NCI-H1105 treated with DMSO at 0.1 percent for 48 hours (cell line): ENCODE measurements at regions not wholly inside any gene's neighbourhood (a gene's known extent, or its start where the extent isn't known, plus 50 kb on each side); places are given as distances from the start of the nearest gene placed in this dataset.
"Not testable (repeated sequence)": the region's sequence is repeated elsewhere in the genome, so short reads cannot be mapped to it uniquely, and the experiment has no call there.

Experiments
- DNase-seq: peaks from one replicate; lab custom pipeline; 2025; lab: John Stamatoyannopoulos, UW

DNA sequence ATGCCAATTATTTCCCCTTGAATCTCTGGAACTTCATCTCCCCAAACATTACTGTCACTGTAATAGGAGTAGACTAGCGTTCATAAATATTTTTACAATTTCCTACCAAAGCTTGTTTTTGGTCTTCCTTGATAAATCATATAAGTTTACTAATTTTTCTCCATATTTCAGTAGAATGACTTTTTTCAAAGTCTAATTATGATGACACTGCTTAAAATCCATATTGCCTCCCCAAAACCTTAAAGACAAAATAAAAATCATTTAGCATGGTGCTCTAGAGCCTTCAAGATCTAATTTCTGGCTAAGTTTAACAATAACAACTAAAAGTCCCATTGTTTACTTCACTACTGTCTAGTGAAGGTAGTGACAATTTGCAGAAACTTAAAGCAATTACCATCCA lies 474.2 kb upstream of the CHRM3 start:
- DNase-seq: no peak

- DNase-seq: not testable (repeated sequence)
Measured at GRCh38 chr1:238902752-238903151, 483.6 kb upstream of the CHRM3 start.

- no peak for DNase-seq
Measured at GRCh38 chr1:238900334-238900865, 486.0 kb upstream of the CHRM3 start.

GRCh38 chr1:238898856-238899255 lies 487.5 kb upstream of the CHRM3 start:
- no peak for DNase-seq

GRCh38 chr1:238895911-238896310 lies 490.5 kb upstream of the CHRM3 start:
- DNase-seq: no peak

GRCh38 chr1:238892612-238893011 lies 493.8 kb upstream of the CHRM3 start:
- no peak for DNase-seq

- no peak for DNase-seq
Measured at GRCh38 chr1:238861342-238862066, 524.9 kb upstream of the CHRM3 start.

DNA sequence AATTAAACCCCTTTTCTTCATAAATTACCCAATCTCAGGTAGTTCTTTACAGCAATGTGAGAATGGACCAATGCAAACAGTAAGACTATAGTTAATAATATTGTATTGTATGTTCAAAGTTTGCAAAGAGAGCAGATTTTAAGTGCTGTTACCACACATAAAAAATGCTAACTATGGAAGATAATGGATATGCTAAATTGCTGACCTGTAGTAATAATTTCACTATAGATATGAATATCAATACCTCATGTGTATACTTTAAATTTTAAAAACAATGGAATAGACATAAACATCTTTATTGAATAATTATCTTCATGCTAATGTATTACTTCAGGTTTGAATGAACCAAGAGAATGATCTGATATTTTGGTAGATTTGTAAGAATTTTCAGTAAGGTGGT lies 552.4 kb upstream of the CHRM3 start:
- DNase-seq: no peak

GRCh38 chr1:238832106-238832505 lies 554.3 kb upstream of the CHRM3 start:
- no peak for DNase-seq

GRCh38 chr1:238830036-238830611 lies 556.2 kb upstream of the CHRM3 start:
- no peak for DNase-seq

DNA sequence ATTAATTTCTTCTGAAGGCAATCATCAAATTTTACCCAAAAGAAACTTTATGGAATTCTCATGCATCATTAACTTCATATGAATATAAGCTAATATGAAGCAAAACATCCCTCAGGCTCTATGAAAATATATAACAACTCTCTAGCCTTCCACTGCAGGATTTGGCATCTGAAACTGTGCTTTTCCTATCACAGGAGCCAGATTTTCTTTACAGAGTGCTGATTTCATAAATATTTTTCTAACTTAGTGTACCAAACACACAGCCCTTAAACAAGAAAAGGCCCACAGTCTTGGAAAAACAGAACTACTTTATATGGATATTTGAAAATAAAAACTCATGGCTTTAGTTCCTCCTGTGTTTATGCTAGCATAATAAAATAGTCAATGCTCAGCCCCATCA lies 559.5 kb upstream of the CHRM3 start:
- DNase-seq: no peak

DNA sequence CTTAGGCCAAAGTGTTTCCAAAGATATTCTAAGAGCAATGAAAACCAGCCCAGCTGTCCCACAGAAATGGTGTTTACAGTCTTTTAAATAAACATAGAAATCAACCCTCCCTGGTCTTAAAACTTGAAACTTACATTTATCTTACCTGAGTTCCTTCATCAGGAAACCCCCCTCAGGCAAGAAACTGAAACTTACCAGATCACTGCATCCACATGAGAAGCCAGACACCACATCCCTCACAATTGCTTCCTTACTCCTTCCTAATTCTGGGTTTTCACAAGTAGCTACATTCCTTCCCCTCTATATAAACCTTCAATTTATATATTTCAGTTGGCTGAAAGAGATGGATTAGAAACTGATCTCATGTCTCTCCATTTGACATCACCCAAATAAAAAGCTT lies 563.0 kb upstream of the CHRM3 start:
- DNase-seq: no peak

DNA sequence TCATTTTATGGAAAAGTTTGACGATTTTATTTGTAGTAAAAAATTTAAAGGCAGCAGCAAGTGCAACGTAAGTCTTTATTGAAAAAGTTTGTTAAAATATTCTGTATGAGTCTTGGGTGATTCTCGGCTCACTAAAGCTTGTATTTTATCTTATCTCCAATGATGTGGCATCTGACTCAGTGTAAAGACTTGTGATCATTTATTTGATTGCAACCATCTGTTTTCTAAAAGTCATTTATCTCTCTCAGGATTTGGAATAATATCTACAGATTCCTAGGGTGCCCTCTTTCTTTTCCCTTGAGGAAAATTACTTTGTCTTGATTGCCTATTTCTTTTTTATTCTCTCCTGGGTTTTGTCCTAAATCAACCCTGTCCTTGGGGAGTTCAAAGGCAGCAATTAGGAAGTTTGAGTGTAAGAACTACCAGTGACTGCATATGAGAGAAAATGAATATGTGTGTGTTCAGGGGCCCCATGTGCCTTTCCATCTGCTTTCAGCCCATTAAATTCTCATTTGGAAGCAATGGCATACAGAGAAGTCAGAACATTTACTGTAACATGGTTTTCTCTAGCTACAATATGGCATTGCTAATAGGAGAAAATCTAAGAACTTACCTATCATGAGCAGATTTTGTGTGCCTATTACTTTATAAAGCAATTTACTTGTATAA lies 575.0 kb upstream of the CHRM3 start:
- DNase-seq: no peak

DNA sequence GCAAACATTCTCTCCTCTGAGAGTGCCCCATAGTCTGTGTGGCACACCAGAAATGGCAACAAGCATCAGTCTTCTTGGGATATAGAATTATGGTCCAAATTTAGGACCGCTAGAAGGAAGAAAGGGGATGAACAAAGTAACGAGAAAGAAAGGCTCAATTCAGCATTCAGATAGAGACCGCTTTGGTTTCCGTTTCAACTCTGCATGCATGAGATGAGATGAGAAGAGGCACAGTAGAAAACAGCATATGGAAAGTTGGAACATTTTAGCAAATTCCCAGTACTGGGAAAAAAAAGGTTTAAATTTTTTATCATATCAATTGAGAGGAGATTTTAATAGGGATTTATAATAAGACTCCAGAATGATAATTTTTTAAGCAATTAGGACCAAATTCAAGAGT lies 595.5 kb upstream of the CHRM3 start:
- no peak for DNase-seq

GRCh38 chr1:238789916-238790667 lies 596.3 kb upstream of the CHRM3 start:
- DNase-seq: no peak

DNA sequence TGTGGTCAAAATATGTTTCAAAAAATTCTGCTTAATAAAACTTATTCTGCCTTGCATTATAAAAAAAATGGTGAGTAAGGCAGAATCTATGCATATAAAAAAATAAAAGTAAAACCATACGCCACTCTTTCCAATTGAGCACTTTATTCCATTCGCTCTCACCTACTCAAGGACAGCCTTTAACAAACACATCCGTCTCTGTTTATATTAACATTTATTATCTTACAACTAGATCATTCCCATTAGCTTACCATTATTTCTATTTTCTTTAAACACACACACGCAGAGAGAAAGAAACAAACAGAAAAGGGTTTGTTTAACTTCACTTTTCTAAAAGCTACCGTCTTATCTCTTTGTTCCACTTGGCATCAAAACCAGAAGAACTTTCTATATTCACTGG lies 598.9 kb upstream of the CHRM3 start:
- no peak for DNase-seq

DNA sequence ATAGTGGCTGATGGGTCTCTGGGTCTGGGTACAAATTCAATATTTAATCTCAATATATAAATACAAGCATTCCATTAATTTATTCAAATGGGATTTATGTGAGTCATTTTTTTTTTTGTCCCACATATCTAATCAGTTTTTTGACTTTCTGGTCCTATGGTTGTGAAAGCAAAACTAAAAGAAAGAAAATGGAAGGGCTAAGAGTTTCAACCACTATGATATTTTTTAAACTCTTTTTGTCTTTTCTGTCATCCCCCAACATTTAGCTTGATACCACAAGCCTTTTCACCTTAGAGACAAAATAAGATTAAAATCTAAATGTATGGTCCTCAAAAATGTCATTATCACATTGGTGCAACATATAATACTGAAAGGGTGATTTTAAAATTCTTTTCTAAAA lies 602.7 kb upstream of the CHRM3 start:
- DNase-seq: no peak

DNA sequence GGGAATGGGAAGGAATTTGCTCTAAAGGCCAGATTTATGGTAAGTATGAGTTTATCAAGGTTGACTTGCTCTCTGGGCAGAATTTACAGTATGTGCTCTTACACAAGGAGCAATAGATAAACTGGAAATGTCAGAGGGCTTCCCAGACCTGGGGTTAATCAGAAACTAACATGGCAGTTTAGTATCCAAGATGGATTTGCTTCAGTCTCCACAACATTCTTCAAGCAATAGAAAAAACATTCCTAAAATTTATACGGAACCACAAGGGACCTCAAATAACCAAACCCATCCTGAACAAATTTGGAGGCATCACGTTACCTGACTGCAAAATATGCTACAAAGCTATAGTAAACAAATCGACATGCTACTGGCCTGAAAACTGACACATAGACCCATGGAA lies 606.7 kb upstream of the CHRM3 start:
- no peak for DNase-seq

- no peak for DNase-seq
Measured at GRCh38 chr1:238778113-238778512, 608.3 kb upstream of the CHRM3 start.

GRCh38 chr1:238777551-238777950 lies 608.8 kb upstream of the CHRM3 start:
- DNase-seq: no peak

- no peak for DNase-seq
Measured at GRCh38 chr1:238776126-238776525, 610.2 kb upstream of the CHRM3 start.

DNA sequence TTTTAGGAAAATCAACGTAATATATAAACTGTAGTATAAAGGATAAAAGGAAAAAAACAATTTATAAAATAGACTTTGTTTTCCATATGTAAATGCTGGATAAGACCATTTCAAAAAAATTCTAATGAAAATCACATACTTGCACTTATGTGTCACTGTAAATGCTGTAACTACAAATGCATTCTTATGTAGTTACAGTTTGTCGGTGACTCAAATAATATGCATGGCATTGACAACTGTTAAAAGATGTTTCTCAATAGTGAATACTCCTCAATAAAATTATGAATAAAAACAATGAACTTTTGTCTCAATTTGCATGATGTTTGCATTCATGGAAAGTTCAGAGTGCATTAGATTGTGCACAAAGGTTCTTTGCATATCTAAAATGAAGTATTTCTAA lies 614.0 kb upstream of the CHRM3 start:
- DNase-seq: no peak

DNA sequence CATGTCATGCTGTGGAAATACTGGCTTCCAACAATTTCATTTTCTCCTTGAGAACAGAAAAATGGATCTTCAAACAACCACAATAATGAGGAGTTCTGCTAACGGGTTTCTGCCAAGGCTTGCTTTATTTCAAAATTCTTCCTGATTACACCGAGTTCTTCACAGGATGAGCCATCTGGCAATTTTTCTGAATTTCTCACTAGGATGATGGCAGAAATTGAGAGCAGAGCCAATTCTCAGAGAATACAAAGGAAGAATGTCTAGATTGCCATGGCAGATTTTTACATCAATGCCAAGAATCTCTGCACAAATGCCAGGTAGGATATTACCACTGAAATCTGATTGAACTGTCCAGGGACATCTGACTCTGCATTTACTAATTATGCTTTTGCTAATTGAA lies 619.0 kb upstream of the CHRM3 start:
- DNase-seq: no peak
